ENCODE measurements at regions not wholly inside any gene's neighbourhood (a gene's known extent, or its start where the extent isn't known, plus 50 kb on each side); places are given as distances from the start of the nearest gene placed in this dataset.

GRCh38 chr14:62629176-62629725 is 416.0 kb downstream of the KCNH5 start:
- no peak for DNase-seq (ENCODE audit: low read depth)
- in situ Hi-C loops (cut with HindIII; ENCODE audit: low pct_unique_long_range_greater_than_20kb, low sequenced_read_pairs), result no loop called here

- DNase-seq (ENCODE audit: low read depth), result no peak
- in situ Hi-C loops (cut with HindIII; ENCODE audit: low pct_unique_long_range_greater_than_20kb, low sequenced_read_pairs), result no loop called here
Measured at GRCh38 chr14:62631176-62631575, 414.1 kb downstream of the KCNH5 start.

- in situ Hi-C loops (cut with HindIII; ENCODE audit: low pct_unique_long_range_greater_than_20kb, low sequenced_read_pairs), result no loop called here
- no peak for DNase-seq (ENCODE audit: low read depth)
Measured at GRCh38 chr14:62632771-62633170, 412.5 kb downstream of the KCNH5 start.

- no peak for DNase-seq (ENCODE audit: low read depth)
Measured at GRCh38 chr14:62645649-62646048, 399.6 kb downstream of the KCNH5 start.

More at GRCh38 chr14:62645649-62646048, 399.6 kb downstream of the KCNH5 start:
- in situ Hi-C loops (cut with HindIII; ENCODE audit: low pct_unique_long_range_greater_than_20kb, low sequenced_read_pairs), result no loop called here
